ENCODE measurements at regions not wholly inside any gene's neighbourhood (a gene's known extent, or its start where the extent isn't known, plus 50 kb on each side); places are given as distances from the start of the nearest gene placed in this dataset.
"Not testable (repeated sequence)": the region's sequence is repeated elsewhere in the genome, so short reads cannot be mapped to it uniquely, and the experiment has no call there.

DNA sequence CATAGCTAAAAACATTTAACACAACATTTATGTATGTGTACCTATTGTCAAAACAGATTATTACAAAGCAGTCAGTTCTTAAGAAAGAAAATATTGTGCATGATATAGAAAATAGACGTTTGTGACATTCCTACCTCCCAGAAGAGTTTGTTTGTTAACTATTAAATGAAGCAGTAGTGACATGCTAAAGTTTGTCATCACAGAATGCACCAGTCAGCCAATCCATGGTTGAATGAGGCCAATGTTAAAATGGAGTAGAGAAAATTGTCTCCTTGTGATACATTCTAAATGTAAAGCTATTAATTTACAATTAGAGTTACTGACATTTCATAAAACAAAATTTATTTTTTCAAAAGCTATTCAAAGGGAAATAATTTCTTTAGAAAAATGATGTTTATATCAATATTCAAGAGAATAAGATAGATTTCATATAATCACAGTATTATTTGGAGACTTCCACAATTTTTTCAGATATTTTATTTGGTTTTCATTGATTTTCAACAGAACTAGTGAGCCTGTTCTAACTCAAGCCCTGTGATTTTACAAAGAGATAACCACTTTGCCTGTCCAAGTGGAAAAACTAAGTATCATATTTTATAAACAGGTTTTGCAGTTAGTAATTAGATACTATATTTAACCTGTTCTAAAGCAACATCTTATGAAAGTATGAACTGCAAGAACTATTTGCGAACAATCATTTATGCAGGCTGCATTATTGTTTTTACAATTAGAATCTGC, 176.8 kb downstream of the ISL1 start:
- no peak for DNase-seq

DNA sequence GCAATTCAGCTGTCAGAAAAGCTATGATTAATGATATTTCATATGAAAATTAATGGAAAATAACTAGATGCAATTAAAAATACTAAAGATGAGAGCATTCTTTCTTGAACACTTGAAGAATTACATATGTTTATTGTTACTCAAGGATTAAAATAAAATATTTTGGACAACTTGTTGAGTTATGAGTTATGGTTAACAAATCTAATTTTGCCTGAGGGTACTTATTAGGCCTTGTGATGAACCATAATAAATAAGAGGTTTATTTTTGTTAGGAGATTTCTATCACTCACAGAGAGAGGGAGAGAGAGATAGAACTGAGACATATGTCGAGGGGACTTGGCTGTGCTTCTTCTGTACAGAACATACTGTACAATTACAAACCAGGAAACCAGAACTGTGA, 183.7 kb downstream of the ISL1 start:
- no peak for DNase-seq

DNA sequence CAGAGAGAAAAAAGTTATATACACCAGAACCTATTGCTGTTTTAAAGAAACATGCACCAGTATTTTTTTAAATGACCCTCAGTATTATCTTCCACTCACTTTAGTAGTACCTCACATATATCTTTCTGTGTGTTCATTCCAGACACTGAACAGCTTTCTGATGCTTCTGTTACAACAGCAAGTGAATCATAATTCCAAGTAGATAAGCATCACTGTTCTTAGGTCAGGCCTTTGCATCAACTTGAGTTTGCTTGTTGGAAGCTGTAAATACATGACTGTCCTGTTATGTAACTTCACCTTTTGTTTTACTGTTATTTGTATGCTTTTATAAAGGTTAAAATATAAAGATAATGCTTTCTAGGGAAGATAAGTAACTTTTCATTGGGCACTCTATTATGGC, 184.4 kb downstream of the ISL1 start:
- no peak for DNase-seq

DNA sequence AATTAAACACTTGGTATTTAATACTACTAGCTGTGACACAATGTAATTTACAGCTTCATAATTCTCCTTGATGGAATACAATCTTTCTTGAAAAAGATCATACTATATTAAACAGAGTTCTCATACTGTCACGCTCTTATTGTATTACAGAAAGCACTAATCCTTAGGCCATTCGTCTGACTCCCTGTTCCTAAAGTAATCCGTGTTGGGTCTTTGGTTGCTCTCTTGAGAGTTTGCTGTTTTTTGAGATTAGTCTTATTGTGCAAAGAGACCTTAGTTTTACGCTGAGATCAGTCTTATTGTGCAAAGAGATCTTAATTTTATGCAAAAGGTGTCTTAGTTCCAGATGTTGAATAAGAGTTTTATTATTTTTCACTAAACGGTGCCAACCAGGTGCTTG, 190.6 kb downstream of the ISL1 start:
- no peak for DNase-seq

DNA sequence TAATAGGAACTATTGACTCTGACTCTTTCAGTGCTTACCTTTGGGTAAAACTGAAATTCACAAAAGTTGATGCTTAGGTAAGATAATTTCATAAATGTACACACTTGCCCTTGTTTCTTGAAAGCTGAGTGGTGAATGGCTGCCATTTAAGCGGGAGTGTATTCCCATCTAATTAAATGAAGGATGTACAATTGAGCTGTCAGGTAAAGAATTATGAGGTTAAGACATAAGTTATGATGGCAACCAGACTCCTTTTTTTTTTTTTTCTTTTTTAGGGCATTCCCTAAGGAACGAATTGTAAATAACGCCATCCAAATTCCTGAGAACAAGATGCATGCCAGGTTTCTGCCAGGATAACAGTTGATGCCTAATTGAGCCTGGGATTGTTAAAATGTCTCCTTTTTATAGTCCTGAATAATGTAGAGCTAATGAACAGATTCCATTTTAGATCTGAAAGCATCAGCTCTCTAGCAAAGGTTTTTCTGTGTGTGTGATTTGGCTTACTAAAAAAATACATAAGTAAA, 199.7 kb downstream of the ISL1 start:
- no peak for DNase-seq

DNA sequence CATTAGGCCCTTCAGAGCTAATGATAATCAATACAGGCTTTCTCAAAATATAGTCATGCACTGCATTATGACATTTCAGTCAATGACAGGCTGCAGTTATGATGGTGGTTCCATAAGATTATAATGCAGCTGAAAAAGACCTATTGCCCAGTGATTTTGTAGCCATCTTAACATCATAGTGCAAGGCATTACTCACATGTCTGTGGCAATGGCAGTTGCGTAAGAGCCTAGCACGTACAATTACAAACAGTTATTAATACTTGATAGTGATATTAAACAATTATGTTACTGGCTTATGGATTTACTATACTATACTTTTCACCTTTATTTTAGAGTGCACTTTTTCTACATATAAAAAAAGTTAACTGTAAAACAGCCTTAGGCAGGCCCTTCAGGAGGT, 214.8 kb downstream of the ISL1 start:
- no peak for DNase-seq

DNA sequence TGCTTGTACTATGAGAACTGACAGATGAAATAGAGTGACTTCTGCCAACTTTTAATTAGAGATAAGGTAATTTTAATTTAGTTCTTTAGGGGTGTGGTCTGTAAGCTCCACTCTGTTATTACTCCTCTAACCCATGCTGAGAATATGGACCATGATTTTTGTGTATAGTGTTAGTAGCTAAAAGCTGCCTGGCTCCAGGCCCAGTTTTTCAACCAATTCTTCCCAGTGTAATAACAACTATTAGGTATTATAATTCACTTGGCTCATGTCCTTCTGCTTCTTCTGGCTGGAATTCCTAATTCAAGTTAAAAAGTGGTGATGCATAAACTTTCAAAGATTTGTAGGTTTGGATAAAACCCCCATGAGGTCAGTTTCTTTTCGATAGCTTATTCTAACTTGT, 216.3 kb downstream of the ISL1 start:
- DNase-seq: no peak

DNA sequence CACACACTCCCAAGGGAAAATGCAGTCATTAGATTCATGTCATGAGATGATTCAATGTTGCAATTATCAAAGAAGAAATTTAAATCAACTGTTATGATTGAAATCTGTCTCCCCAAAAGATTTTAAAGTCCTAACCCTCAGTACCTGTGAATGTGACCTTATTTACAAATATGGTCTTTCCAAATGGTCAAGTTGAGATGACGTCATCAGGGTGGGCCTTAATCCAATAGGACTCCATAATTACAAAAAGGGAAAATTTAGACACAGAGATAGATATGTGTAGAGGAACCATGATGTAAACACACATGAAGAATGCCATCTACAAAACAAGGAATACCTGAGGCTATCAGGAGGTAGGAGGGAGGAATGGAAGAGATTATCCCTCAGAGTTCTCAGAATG, 221.1 kb downstream of the ISL1 start:
- DNase-seq: no peak

DNA sequence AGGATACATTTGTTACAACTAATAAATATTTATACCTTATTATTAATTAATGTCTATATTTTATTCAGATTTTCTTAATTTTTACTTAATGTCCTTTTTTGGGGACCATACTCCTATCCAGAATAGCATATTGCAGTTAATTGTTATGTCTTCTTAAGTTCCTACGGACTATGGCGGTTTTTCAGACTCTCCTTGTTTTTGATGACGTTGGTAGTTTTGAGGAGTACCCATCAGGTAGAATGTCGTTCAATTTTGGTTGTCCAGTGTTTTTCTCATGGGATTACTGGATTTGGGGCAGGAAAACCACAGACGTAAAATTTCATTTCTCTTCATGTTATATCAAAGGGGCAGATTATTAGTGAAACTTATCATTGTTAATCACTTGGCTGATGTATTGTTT, 223.7 kb downstream of the ISL1 start:
- no peak for DNase-seq

DNA sequence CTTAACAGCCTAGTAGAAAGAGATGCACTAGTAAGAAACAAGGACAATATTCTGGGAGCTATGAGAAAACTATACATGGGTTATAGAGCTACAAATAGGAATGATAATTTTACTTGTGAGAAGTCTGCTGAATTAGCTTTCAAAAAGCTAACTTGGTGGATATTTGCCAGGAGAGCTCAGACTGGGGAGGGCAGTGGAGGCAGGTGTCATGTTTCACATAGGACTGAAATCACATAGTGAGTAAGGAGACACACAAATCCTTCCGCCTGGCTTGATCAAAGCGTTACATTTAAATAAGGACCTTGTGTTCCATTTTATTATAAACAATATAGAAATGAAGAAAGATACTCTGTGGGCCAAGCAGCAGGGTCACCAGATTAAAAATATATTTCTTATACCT, 235.0 kb downstream of the ISL1 start:
- no peak for DNase-seq

DNA sequence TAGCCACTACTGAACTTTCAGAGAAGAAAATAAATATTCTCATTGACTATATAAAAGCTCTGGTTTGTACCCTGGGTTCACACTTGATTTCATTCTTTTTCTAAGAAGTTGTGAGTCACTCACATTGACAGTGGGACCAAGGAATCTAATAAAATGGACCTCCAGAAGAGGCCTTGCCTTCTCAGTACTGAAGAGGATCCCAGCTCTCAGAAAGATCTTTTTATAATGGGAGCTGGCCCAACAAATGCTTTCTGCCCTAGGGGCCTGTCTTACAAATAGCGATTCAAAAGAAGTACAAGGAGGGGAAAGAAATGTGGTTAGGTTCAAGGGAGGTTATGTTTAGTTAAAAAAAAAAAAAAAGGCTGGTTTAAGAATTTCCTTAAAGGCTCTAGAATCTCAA, 237.9 kb downstream of the ISL1 start:
- DNase-seq: no peak

DNA sequence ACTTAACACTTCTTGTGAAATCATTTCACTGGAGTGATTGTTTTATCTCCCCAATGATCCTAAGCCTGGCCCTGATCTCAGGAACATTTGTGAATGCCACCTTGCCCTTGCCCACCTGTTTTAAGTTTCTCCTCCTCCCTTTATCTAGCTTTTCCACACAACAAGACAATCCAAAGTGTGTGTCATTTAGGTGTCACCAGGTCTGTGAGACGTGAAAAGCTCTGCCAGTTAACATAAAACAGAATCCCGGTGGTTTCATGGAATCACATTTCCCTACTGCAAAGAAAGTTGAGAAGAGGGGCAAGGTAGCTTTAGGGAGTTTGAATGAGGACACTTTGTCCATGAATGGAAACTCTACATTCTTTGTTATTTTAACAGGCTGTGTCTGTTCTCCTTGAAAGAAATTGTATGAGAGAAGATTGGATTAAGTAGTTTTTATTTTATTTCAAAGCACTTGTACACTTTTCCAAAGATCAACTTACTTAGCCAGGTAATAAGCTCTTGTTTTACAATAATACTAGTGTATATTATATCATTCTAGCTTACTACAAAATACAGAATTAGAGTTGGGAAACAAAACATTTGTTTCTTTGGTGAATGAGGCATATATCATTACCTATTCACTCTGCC, 239.0 kb downstream of the ISL1 start:
- no peak for DNase-seq

DNA sequence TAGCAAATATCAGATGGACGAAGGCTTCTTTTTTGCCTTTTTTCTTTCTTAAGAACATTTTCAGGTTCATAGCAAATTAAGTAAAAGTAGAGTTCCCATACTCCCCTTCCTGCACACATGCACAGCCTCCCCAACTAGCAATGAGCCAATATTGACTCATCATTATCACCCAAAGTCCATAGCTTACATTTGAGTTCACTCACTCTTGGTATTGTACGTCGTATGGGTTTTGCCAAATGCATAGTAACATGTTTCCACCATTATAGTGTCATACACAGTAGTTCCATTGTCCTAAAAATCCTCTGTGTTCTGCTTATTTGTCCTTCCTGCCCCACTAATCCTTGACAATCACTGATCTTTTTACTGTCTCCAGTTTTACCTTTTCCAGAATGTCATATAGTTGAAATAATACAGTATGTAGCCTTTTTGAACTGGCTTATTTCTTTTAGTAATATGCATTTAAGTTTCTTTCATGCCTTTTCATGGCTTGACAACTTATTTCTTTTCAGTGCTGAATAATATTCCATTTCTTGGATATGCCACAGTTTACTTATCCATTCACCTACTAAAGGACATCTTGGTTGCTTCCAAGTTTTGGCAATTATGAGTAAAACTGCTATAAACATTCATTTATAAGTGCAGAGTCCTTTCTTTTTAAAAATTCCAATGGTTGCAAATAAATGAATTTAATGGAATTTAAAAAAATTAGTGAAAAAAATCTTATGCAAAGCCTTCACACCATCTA, 242.1 kb downstream of the ISL1 start:
- DNase-seq: no peak

DNA sequence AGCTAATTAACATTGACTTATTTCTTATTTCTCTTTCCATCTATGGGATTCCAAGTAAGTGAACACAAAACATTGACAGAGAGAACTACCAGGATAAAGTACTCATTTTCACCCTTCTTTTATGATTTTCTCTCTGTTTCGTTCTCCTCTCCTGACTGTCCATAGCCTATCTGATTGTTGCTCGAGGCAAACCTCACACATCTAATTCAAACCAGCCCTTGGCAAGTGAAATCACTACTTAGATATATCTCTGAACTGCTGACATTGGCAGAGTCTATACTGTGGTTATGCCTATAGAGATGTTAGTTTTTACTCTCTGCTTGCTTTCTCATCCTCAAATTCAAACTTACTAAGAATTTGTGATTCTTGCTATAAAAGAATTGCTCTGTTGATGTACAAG, 248.8 kb downstream of the ISL1 start:
- DNase-seq: no peak

DNA sequence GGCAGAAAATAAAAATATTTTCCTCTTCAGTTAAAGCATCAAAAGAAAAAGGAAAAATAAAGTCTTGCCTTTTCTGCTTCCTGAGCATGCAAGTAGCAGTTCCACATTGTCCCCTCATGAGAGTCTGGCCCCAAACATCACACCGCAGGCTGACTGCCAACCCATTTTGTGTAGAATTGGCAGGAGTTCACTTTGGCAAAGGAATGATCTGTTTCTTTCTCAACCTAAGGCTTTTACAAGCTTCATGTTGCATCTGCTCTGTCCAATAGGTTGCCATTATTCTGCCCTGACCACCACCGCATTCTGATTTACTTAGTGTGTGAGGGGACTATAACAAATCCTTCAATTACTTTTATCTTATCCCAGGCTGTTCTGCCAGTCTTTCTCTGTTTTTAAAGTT, 249.5 kb downstream of the ISL1 start:
- DNase-seq: peak; percentile 74

DNA sequence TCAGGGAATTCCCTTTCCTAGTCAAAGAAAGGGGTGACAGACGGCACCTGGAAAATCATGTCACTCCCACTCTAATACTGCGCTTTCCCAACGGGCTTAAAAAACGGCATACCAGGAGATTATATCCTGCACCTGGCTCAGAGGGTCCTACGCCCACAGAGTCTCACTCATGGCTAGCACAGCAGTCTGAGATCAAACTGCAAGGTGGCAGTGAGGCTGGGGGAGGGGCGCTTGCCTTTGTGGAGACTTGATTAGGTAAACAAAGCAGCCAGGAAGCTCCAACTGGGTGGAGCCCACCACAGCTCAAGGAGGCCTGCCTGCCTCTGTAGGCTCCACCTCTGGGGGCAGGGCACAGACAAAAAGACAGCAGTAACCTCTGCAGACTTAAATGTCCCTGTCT, 253.7 kb downstream of the ISL1 start:
- DNase-seq: not testable (repeated sequence)

DNA sequence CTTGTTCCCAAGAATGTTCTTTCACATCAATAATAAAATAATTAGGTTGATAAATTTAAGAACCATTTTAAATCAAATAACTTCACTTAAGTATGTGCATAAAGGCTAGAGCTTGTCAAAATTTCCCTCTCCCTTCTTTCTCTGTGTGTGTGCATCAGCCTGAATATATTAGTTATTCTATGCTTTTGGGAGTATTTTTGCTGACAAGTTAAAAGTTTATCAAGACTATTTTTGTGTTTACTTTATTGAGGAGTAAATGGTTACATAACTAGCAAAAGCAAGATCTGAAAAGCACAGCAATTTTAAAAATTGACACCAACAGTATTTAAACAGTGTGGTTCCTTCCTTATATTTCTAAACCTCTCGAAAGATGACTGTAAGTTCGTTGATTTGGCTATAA, 261.7 kb downstream of the ISL1 start:
- no peak for DNase-seq

DNA sequence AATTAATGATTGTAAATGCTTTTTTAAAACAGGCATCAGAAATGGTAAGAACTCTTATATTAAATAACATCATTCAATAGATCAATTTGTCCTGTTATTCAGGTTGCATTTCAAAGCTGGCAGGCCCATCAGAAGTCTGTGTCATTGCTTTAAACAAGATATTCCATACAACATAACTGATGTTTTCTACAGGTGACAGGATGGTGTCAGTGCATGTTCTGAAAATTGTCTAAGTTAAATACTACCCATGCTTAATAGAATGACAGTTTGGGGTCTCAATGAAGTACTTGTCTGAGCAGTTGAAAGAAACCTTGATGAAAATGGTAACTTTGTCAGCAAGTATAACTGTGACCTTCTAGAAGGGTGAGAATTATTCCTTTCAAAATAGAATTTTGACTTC, 263.2 kb downstream of the ISL1 start:
- DNase-seq: no peak

DNA sequence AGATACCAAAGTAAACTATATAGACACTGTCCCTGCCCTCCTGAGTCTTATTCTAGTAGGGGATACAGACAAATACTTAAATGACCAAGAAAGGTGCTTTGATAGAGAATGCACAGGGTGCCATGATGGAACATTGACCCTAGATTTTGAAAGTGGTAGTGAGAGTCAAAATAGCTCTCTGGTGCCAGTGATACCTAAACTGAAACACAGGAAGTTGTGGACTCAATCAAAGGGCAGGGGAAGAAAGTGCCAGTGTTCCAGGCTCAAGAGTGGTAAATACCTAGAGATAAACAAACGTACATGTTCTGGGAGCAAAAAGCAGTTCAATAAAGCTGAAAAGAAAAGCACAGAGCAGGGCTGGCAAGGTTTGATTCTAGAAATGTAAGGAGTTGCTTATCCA, 267.6 kb downstream of the ISL1 start:
- DNase-seq: no peak

DNA sequence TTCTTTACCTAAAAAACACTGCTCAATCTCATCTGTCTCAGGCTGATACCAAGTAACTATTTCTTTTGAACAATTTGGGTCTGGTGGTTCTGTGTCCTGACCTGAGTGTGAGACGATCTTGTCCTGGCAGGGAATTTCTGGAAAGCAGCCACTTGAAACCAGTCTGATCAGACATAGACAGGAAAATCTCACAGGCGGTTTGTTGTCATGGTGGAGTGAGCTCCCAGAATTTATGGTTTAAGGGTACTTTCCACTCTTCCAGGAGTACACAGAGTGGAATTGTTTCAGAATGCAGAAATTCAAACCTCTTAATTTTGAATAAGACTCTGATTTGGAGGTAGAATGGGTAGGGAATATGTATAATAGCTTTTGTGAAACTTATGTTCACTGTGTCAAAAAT, 268.2 kb downstream of the ISL1 start:
- no peak for DNase-seq

DNA sequence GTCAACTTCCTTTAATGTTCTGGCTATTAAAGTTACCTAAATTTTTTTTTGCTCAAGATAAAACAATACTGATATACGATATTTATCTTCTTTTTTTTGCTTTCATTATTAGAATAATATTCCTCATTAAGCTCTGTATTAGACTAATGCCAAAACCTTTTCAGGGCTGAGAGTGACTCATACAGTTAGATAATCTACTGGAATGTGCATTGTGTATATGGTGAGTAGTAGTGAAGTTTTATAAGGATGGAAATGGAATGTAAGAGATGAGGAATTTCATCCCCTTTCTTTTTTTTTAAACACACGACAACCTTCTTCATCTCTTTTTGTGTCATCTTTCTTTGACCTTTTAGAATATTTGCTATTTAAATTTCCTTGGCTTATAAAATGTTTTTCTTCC, 268.6 kb downstream of the ISL1 start:
- no peak for DNase-seq

DNA sequence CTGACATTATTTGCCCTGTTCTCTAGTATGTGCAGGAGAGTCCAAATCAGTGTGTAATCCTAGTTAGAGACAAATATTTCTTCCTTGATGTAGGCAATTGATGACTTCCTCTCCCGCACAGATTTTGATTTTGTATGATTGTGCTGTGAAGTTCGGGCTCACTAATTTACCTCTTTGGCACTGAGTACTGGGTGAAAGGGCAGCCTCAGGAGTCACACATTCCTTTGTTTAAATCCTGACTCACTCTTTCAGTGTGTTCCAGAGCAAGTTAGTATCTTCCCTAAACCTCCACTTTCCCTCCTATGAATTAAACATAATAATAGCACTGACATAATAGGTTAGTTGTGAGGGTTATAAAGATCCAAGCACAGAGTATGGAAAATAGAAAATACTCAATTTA, 269.7 kb downstream of the ISL1 start:
- no peak for DNase-seq

DNA sequence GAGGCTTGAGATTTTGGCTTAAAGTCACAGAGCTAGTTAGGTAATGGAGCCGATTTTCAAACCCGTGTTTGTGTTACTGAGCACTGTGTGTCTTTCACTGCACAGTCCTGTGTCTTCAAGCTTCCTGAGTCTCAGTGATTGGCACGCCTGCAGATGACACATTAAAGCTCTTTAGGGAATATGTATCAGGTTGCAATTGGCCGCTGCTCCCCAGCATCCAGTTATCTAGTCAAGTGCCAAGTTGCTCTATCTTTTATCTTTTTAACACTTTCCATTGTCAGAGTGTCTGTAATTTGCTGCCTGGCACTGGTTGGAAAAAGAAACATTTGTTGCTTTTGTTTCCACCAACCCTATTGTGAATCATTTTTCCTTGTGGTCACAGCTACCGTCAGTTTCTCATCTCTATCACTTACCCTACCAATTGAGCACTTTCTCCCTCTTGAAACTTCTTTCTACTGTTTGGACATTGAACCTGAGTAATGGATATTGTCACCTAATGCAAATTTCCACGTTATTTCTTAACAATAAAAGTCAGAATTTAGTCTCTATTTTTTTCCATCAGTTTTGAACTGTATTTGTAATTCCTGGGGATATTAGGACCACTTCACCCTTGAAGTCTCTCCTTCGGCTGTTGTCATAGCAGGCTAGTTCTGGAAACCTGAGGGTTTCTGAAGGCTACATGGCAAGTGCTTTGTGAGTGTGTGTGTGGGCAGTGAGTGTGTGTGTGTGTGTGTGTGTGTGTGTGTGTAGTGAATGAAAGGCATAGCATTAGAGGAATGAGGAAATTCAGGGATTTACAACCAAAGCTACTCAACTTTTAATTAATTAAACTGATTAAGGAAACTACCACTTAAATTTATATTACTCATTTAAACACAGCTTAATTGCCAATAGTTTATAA, 274.3 kb downstream of the ISL1 start:
- DNase-seq: no peak
